Panc1 (cell line): ENCODE measurements at regions not wholly inside any gene's neighbourhood (a gene's known extent, or its start where the extent isn't known, plus 50 kb on each side); places are given as distances from the start of the nearest gene placed in this dataset.

Experiments
- POLR2AphosphoS5 ChIP-seq: IDR thresholded peaks from 2 replicates; pipeline ENCODE4 v1.6.1; 2012; ENCODE audit warnings: mild to moderate bottlenecking, low read depth, low read length, moderate library complexity
- TF ChIP-seq, protein P1 (sequence below): fragments of 450-650 bp; IDR thresholded peaks from 2 replicates; pipeline ENCODE4 v1.5.1; 2017; ENCODE audit warnings: mild to moderate bottlenecking
- TF ChIP-seq, protein P2 (sequence below), 2 experiments: IDR thresholded peaks; 2 replicates each; pipeline ENCODE4 v1.6.1; 2011 to 2012; ENCODE audit warnings: low read depth in 2 of 2, control low read depth in 1 of 2, low read length in 1 of 2, mild to moderate bottlenecking in 1 of 2, moderate library complexity in 1 of 2; ENCODE audit not compliant: insufficient read depth in 1 of 2

DNA sequence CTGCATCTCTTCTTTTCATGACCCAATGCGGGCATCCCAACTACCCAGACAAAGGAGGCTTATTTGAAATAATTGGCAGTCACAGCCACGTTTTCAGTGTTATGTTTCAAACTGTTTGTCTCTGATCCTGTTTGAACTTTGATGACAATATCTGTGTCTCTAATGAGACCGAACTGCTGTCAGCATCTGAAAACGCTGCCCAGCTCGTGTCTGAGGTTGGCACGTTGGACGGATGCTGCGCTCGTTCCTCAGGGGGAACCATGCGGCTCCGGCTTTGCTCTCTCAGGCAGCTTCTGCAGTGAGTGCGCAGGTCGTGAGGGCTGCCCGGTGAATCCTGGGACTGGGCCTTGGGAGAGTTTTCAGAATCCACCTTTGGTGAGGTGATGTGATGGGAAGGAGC, 58.4 kb upstream of the SORBS2 start:
- TF ChIP-seq, protein P1, sequence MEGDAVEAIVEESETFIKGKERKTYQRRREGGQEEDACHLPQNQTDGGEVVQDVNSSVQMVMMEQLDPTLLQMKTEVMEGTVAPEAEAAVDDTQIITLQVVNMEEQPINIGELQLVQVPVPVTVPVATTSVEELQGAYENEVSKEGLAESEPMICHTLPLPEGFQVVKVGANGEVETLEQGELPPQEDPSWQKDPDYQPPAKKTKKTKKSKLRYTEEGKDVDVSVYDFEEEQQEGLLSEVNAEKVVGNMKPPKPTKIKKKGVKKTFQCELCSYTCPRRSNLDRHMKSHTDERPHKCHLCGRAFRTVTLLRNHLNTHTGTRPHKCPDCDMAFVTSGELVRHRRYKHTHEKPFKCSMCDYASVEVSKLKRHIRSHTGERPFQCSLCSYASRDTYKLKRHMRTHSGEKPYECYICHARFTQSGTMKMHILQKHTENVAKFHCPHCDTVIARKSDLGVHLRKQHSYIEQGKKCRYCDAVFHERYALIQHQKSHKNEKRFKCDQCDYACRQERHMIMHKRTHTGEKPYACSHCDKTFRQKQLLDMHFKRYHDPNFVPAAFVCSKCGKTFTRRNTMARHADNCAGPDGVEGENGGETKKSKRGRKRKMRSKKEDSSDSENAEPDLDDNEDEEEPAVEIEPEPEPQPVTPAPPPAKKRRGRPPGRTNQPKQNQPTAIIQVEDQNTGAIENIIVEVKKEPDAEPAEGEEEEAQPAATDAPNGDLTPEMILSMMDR = no peak
- TF ChIP-seq, protein P2, sequence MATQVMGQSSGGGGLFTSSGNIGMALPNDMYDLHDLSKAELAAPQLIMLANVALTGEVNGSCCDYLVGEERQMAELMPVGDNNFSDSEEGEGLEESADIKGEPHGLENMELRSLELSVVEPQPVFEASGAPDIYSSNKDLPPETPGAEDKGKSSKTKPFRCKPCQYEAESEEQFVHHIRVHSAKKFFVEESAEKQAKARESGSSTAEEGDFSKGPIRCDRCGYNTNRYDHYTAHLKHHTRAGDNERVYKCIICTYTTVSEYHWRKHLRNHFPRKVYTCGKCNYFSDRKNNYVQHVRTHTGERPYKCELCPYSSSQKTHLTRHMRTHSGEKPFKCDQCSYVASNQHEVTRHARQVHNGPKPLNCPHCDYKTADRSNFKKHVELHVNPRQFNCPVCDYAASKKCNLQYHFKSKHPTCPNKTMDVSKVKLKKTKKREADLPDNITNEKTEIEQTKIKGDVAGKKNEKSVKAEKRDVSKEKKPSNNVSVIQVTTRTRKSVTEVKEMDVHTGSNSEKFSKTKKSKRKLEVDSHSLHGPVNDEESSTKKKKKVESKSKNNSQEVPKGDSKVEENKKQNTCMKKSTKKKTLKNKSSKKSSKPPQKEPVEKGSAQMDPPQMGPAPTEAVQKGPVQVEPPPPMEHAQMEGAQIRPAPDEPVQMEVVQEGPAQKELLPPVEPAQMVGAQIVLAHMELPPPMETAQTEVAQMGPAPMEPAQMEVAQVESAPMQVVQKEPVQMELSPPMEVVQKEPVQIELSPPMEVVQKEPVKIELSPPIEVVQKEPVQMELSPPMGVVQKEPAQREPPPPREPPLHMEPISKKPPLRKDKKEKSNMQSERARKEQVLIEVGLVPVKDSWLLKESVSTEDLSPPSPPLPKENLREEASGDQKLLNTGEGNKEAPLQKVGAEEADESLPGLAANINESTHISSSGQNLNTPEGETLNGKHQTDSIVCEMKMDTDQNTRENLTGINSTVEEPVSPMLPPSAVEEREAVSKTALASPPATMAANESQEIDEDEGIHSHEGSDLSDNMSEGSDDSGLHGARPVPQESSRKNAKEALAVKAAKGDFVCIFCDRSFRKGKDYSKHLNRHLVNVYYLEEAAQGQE (IDR thresholded peaks at IDR 0.05; ENCODE audit: insufficient read depth in 1 of 2, low read depth in 2 of 2, low read length in 1 of 2) = no peak
- TF ChIP-seq POLR2AphosphoS5 = no peak
